ENCODE measurements at regions not wholly inside any gene's neighbourhood (a gene's known extent, or its start where the extent isn't known, plus 50 kb on each side); places are given as distances from the start of the nearest gene placed in this dataset.

DNA sequence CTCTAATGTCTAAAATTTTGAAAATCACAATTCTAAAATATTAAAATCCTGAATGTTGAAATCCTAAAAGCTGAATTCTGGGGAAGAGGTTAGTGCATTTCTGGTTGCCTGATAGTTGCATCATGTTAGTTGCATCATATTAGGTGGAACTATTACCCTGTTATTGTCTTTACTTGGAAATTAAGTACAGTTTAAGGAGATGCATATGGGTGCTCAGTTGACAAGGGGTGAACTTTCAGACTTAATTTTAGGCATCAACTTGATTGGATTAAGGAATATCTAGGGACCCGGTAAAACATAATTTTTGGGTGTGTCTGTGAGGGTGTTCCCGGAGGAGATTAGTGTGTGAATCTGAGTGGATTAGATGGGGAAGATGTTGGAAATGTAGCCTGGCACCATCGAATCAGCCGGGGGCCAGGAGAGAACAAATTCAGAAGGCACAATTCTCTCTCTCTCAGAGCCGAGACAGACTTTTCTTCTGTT, 409.8 kb downstream of the PLCL1 start:
- DNase-seq (ENCODE audit: low read depth), result peak; percentile 53

DNA sequence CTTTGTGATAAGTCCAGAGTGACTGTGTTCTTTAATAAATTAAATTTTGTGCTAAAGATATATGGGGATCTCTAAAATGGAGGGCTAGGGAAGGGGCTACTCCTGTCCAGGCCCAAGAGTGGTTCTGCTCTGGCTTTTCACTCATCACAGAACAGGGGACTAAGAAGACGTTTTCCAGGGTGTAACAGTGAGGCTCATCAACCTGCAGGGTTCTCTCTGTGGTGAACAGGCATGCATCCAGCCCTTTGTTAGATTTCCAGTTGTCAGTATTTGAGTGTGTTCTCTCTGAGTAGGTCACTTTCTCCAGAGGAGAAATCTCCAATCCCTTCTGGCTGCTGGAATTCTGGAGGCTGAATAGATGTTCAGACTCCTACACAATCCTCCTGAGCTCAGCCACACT, 408.9 kb downstream of the PLCL1 start:
- DNase-seq (ENCODE audit: low read depth), result no peak

DNA sequence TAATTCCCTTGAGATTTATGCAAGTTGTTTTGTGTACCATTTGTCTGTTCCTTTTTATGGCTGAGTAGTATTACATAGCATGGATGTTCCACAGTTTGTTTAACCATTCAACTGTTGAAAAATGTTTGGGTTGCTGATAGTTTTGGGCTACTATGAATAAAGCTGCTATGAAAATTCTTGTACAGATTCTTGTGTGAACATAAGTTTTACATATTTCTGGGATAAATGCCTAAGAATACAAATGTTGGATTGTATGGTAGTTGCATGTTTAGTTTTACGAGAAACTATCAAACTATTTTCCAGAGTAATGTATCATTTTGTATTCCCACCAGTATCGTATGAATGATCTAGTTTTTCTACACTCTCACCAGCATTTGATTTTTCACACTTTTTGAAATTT, 407.3 kb downstream of the PLCL1 start:
- DNase-seq (ENCODE audit: low read depth), result no peak

DNA sequence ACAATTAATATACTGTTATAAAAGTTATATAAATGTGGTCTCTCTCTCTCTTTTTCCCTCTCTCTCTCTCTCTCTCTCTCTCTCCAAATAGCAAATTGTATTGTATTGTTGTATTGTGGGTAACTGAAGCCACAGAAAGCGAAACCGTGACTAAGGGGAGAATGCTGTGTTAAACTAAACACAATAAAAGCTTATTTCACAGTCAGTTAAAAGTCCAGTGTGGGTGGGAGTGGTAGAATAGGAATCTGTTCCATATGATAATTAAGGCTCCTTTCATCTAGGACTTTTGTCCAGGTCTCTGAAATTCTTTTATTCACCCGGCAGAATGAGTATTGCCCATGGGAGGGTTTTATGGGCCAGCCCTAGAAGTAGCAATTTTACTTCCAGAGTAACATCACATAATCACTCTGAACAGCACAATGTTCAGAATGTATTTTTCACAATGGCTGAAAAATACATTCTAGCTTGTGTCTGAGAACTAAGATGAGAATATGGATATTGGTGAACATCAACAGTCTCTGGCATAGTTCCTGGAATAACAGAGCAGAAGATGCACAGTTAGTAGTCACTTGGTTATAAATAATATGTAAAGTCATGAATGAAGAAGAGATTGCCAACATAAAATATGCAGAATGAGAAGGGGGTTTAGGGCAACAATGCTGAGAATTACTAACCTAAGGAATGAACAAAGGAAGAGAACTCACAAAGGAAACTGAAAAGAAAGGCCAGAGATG, 399.1 kb downstream of the PLCL1 start:
- no peak for DNase-seq (ENCODE audit: low read depth)
